ENCODE measurements at regions not wholly inside any gene's neighbourhood (a gene's known extent, or its start where the extent isn't known, plus 50 kb on each side); places are given as distances from the start of the nearest gene placed in this dataset.

DNA sequence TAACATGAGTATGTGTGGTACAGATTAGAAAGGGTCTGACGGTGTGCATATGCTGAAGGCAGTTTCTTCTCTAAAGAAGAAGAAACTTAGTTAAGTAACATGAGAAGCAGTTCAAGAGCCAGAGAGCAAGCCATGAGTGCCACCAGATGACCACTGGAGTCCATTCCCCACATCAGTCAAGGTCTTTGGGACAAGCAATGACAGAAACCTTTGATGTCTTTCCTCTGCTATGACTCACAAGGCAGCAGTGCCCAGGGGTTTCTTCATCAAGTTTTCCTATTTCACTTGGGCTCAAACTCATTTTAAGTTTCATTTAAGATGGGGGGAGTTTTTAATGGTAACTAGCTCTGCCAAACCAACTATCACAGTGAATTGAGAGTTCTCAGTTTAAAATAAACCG, 303.8 kb upstream of the TBX18 start:
- no peak for DNase-seq (ENCODE audit: extremely low spot score)
- no peak for TF ChIP-seq CTCF (IDR thresholded peaks at IDR 0.05; ENCODE audit: control extremely low read depth, extremely low read depth, low read depth, missing control alignments)
- CTCF ChIA-PET, result no interaction called here
- POLR2A ChIA-PET, result no interaction called here

DNA sequence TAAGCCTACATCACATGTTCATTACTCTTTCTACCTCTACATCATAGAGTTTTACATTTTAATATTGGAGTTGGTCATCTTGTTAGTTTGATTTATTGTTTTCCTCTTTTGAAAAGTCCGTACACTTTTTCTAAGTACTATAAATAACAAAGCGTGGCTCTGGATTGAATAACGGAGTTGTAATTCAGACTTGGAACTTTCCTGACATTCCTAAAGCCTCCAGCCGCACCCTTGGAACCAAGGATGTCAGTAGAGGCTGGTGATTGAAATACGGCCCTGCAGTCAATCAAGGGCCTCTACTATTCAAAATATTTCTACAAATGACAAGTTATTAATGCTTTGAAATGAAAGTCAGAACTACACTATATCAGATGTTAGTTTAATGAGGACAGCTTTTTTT, 301.9 kb upstream of the TBX18 start:
- CTCF ChIA-PET, result interaction anchor here (1.0 kb wide), 1 partner anchor 11 kb away, joined by 4 read pairs; no protein-coding TSS in a partner anchor
- POLR2A ChIA-PET, result no interaction called here
- DNase-seq (ENCODE audit: extremely low spot score), result no peak
- no peak for TF ChIP-seq CTCF (IDR thresholded peaks at IDR 0.05; ENCODE audit: control extremely low read depth, extremely low read depth, low read depth, missing control alignments)

DNA sequence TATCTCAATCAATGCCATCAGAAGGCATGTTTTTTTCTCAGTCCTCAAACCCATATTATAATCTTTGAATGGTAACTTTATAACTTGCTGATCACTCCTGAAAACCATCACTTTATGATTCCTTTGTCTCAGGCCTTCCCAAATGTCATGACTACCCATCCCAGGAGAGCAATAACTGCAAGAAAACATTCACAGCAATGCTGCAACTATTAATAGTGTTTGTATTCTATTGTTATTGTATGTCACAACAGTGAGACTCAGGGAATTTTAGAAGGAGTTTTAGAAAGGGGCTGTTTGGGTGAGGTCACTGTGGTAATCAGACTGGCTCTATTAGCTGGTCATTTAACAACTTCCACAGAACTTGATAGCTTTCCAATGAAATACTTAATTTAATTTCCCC, 301.4 kb upstream of the TBX18 start:
- TF ChIP-seq CTCF (IDR thresholded peaks at IDR 0.05; ENCODE audit: control extremely low read depth, extremely low read depth, low read depth, missing control alignments), result no peak
- ChIA-PET CTCF (interaction anchor here (1.0 kb wide), 1 partner anchor 12 kb away, joined by 4 read pairs; no protein-coding TSS in a partner anchor), POLR2A (no interaction called here)

DNA sequence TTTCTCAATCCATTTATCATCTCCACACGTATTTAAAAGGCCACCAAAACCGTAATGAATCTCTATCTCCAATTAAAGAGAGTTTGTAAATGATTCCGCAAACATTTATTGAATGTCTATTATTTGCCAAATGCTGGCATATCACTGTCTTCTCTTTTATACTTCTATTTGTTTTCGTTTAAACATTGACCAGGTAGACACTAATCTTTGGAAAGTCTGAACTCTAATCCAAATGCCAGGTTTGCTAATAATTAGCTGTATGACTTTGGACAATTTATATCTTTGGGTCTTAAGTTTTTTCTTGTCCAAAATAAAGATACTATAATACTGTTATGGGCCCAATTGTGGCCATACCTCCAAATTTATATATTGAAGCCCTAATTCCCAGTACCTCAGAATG, 299.2 kb upstream of the TBX18 start:
- POLR2A ChIA-PET, result no interaction called here
- no peak for DNase-seq (ENCODE audit: extremely low spot score)
- no peak for TF ChIP-seq CTCF (IDR thresholded peaks at IDR 0.05; ENCODE audit: control extremely low read depth, extremely low read depth, low read depth, missing control alignments)
- CTCF ChIA-PET, result no interaction called here

More for the DNA sequence above, 301.4 kb upstream of the TBX18 start:
- no peak for DNase-seq (ENCODE audit: extremely low spot score)

DNA sequence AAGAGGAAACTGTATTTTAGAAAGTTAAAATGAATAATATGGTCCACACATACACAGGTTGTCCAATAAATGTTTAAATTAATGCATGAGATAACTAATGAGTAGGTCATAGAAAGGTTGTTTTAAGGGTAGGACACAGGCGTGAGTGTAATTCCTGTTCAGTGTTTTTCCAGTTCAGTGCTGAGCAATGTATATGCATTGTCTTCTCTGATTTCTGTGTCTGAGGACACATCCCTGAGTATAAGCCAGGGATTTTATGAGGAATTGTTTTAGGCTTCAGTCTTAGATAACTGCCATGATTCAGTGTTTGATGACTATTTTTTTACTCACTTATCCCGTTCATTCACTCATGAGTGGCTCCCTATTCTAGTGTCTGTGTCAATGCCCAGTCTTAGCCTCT, 298.5 kb upstream of the TBX18 start:
- no peak for DNase-seq (ENCODE audit: extremely low spot score)
- POLR2A ChIA-PET, result no interaction called here
- CTCF ChIA-PET, result no interaction called here
- TF ChIP-seq CTCF (IDR thresholded peaks at IDR 0.05; ENCODE audit: control extremely low read depth, extremely low read depth, low read depth, missing control alignments), result no peak

DNA sequence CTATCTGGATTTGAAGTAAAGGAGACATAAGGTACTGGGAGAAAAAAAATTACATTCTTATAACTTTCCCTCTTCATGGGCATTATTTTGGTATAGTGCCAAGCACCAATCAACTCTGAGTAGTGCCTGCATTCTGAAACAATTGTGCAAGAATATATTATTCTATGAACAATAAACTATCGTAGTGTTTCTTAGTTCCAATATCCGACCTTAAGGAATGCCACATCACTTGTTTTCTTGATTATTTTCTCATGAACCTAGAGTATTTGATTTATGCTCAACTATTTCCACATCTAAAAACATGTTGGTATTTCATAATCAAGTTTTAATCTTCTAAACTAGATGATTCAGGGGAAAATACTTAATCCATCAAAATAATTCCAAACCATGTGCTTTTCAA, 294.4 kb upstream of the TBX18 start:
- ChIA-PET CTCF (no interaction called here), POLR2A (no interaction called here)
- no peak for DNase-seq (ENCODE audit: extremely low spot score)
- no peak for TF ChIP-seq CTCF (IDR thresholded peaks at IDR 0.05; ENCODE audit: control extremely low read depth, extremely low read depth, low read depth, missing control alignments)

DNA sequence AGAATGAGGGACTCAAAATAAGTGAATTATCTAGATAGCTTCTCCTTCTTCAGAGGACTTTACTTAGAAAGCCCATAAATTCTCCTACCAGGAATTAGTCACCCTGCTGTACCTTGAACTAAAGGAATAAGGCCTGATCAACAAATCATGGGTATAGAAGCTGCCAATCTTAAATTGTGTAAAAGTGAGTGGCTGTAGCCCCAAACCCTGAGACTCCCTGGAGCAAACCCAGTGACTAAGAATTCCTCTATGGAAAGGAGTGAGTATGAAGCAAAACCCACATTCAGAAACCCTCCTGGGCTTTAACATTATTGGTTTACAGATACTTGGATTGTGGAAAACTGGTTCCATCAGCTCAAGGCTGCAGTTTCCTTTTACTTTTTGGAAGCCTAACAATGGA, 285.8 kb upstream of the TBX18 start:
- no peak for DNase-seq (ENCODE audit: extremely low spot score)
- ChIA-PET POLR2A (no interaction called here), CTCF (no interaction called here)
- TF ChIP-seq CTCF (IDR thresholded peaks at IDR 0.05; ENCODE audit: control extremely low read depth, extremely low read depth, low read depth, missing control alignments), result no peak

All from GM10248 (cell line).